Neural cell (in vitro differentiated cells): ENCODE measurements at regions not wholly inside any gene's neighbourhood (a gene's known extent, or its start where the extent isn't known, plus 50 kb on each side); places are given as distances from the start of the nearest gene placed in this dataset.

Experiments
- EP300 ChIP-seq: fragments of 450-650 bp; conservative IDR thresholded peaks from 2 replicates; pipeline ENCODE4 v1.6.1; 2014; ENCODE audit warnings: antibody characterized with exemption, mild to moderate bottlenecking, moderate library complexity; ENCODE audit not compliant: poor library complexity, severe bottlenecking
- EZH2 ChIP-seq: fragments of 200-600, 300-800 bp; shearing (Covaris generic), sonication (generic); IDR thresholded peaks from 2 replicates; pipeline ENCODE4 v1.6.1; 2014; ENCODE audit warnings: antibody characterized with exemption, low read length, borderline replicate concordance, mild to moderate bottlenecking; ENCODE audit not compliant: insufficient read depth, poor library complexity, severe bottlenecking
- MXI1 ChIP-seq: fragments of 450-650 bp; conservative IDR thresholded peaks from 2 replicates; pipeline ENCODE4 v1.6.1; 2014; ENCODE audit warnings: antibody characterized with exemption, mild to moderate bottlenecking; ENCODE audit not compliant: poor library complexity, severe bottlenecking
- POLR2AphosphoS5 ChIP-seq: IDR thresholded peaks from 2 replicates; pipeline ENCODE4 v1.6.1; 2012
- RAD21 ChIP-seq: fragments of 450-650 bp; conservative IDR thresholded peaks from 2 replicates; pipeline ENCODE4 v1.6.1; 2014; ENCODE audit warnings: antibody characterized with exemption, mild to moderate bottlenecking, moderate library complexity
- REST ChIP-seq: IDR thresholded peaks from 2 replicates; pipeline ENCODE4 v1.6.1; 2012; ENCODE audit warnings: borderline replicate concordance
- SMC3 ChIP-seq: fragments of 450-650 bp; conservative IDR thresholded peaks from 2 replicates; pipeline ENCODE4 v1.6.1; 2014; ENCODE audit warnings: antibody characterized with exemption, mild to moderate bottlenecking, moderate library complexity; ENCODE audit not compliant: poor library complexity
- TAF1 ChIP-seq: IDR thresholded peaks from 2 replicates; pipeline ENCODE4 v1.6.1; 2012; ENCODE audit warnings: low read depth
- TF ChIP-seq, protein P1 (sequence below): fragments of 450-650 bp; IDR thresholded peaks from 2 replicates; pipeline ENCODE4 v1.5.1; 2014; ENCODE audit warnings: antibody characterized with exemption, mild to moderate bottlenecking, moderate library complexity; ENCODE audit not compliant: poor library complexity, severe bottlenecking

GRCh38 chr13:22665506-22665905 lies 515.3 kb upstream of the SGCG start:
- TF ChIP-seq, protein P1, sequence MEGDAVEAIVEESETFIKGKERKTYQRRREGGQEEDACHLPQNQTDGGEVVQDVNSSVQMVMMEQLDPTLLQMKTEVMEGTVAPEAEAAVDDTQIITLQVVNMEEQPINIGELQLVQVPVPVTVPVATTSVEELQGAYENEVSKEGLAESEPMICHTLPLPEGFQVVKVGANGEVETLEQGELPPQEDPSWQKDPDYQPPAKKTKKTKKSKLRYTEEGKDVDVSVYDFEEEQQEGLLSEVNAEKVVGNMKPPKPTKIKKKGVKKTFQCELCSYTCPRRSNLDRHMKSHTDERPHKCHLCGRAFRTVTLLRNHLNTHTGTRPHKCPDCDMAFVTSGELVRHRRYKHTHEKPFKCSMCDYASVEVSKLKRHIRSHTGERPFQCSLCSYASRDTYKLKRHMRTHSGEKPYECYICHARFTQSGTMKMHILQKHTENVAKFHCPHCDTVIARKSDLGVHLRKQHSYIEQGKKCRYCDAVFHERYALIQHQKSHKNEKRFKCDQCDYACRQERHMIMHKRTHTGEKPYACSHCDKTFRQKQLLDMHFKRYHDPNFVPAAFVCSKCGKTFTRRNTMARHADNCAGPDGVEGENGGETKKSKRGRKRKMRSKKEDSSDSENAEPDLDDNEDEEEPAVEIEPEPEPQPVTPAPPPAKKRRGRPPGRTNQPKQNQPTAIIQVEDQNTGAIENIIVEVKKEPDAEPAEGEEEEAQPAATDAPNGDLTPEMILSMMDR: no peak
- TF ChIP-seq REST: no peak
- no peak for TF ChIP-seq EP300
- no peak for TF ChIP-seq SMC3
- no peak for TF ChIP-seq TAF1
- TF ChIP-seq EZH2: no peak
- no peak for TF ChIP-seq POLR2AphosphoS5
- no peak for TF ChIP-seq MXI1
- no peak for TF ChIP-seq RAD21
